KMS-11 (cell line): ENCODE measurements at regions not wholly inside any gene's neighbourhood (a gene's known extent, or its start where the extent isn't known, plus 50 kb on each side); places are given as distances from the start of the nearest gene placed in this dataset.

Experiments
- H2AFZ ChIP-seq: fragments of 200-600 bp; sonication (generic); 2 replicates; pipeline ENCODE4 v1.6.1; 2016; ENCODE audit warnings: antibody characterized with exemption, mixed run types, low read depth
- H3K27ac ChIP-seq: fragments of 200-600 bp; sonication (generic); 2 replicates; pipeline ENCODE4 v1.6.1; 2016; ENCODE audit warnings: mild to moderate bottlenecking, mixed run types
- H3K27me3 ChIP-seq: fragments of 200-600 bp; sonication (generic); 2 replicates; pipeline ENCODE4 v1.6.1; 2017; ENCODE audit warnings: mild to moderate bottlenecking, low read depth, mixed run types, moderate library complexity; ENCODE audit not compliant: insufficient read depth
- H3K36me3 ChIP-seq: fragments of 200-600 bp; sonication (generic); 2 replicates; pipeline ENCODE4 v1.6.1; 2017; ENCODE audit warnings: mild to moderate bottlenecking, mixed run types; ENCODE audit not compliant: insufficient read depth
- H3K4me1 ChIP-seq: fragments of 200-600 bp; sonication (generic); 2 replicates; pipeline ENCODE4 v1.6.1; 2016; ENCODE audit warnings: mild to moderate bottlenecking, low read depth, mixed run types; ENCODE audit not compliant: poor library complexity, severe bottlenecking
- H3K4me2 ChIP-seq: fragments of 200-600 bp; sonication (generic); 2 replicates; pipeline ENCODE4 v1.7.0; 2016; ENCODE audit warnings: mild to moderate bottlenecking, mixed run types
- H3K4me3 ChIP-seq: fragments of 200-600 bp; sonication (generic); IDR thresholded peaks from 2 replicates; pipeline ENCODE4 v1.6.1; 2017; ENCODE audit warnings: low read depth, low read length, mixed read lengths; ENCODE audit not compliant: insufficient read depth
- H3K79me2 ChIP-seq: fragments of 200-600 bp; sonication (generic); 2 replicates; pipeline ENCODE4 v1.6.1; 2016; ENCODE audit warnings: low read depth, mixed run types; ENCODE audit not compliant: insufficient read depth
- H3K9ac ChIP-seq: fragments of 200-600 bp; sonication (generic); 2 replicates; pipeline ENCODE4 v1.6.1; 2016; ENCODE audit warnings: mild to moderate bottlenecking, mixed run types
- H4K20me1 ChIP-seq: fragments of 200-600 bp; sonication (generic); 2 replicates; pipeline ENCODE4 v1.6.1; 2016; ENCODE audit warnings: mild to moderate bottlenecking, mixed run types; ENCODE audit not compliant: insufficient read depth
- CTCF ChIP-seq: fragments of 200-600 bp; sonication (generic); conservative IDR thresholded peaks from 2 replicates; pipeline ENCODE4 v1.6.1; 2017; ENCODE audit warnings: low read depth, mild to moderate bottlenecking, antibody characterized with exemption, low read length, moderate library complexity, mixed read lengths

GRCh38 chr9:28922891-28923290, 1349.6 kb upstream of the C9orf72 start:
- no peak for TF ChIP-seq CTCF
- no peak overlapping the region for H3K27ac ChIP-seq
- no peaks in the 10 kb centered on the region for H3K36me3 ChIP-seq
- H4K20me1 ChIP-seq = no peaks in the 10 kb centered on the region
- H3K79me2 ChIP-seq = no peaks in the 10 kb centered on the region
- H2AFZ ChIP-seq = no peak overlapping the region
- no peaks in the 10 kb centered on the region for H3K27me3 ChIP-seq
- no peak overlapping the region for H3K9ac ChIP-seq
- H3K4me1 ChIP-seq = no peaks in the 10 kb centered on the region
- no peak overlapping the region for H3K4me3 ChIP-seq
- H3K4me2 ChIP-seq = no peak overlapping the region

DNA sequence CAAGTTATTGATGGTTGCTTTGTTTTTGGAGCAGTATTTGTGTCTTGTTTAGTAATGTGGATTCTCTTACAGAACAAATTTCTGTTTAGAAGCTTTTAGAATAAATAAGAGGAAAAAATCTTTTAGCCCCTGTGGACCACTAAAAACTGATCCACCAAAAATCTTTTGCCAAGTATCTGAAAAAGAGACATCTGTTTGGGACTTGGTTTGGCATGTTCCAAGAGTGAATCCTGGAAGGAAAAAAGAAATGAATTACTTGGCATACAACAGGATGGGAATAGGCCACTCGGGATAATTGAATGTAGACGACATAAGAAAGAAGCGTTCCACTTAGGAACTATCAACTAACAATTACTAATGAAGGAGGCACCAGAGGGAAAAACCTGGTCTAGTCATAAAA, 1350.1 kb upstream of the C9orf72 start:
- no peaks in the 10 kb centered on the region for H3K79me2 ChIP-seq
- no peaks in the 10 kb centered on the region for H3K4me1 ChIP-seq
- no peak overlapping the region for H3K4me3 ChIP-seq
- no peaks in the 10 kb centered on the region for H4K20me1 ChIP-seq
- no peak overlapping the region for H3K27ac ChIP-seq
- H2AFZ ChIP-seq = no peak overlapping the region
- H3K36me3 ChIP-seq = no peaks in the 10 kb centered on the region
- H3K4me2 ChIP-seq = no peak overlapping the region
- H3K27me3 ChIP-seq = no peaks in the 10 kb centered on the region
- TF ChIP-seq CTCF = no peak
- no peak overlapping the region for H3K9ac ChIP-seq

GRCh38 chr9:28925157-28925556, 1351.9 kb upstream of the C9orf72 start:
- Histone ChIP-seq H3K27ac (no peak overlapping the region), H3K9ac (no peak overlapping the region), H3K4me2 (no peak overlapping the region), H3K4me1 (no peaks in the 10 kb centered on the region), H2AFZ (no peak overlapping the region), H3K27me3 (no peaks in the 10 kb centered on the region), H3K79me2 (no peaks in the 10 kb centered on the region), H4K20me1 (no peaks in the 10 kb centered on the region), H3K36me3 (no peaks in the 10 kb centered on the region), H3K4me3 (no peak overlapping the region)
- TF ChIP-seq CTCF = no peak

DNA sequence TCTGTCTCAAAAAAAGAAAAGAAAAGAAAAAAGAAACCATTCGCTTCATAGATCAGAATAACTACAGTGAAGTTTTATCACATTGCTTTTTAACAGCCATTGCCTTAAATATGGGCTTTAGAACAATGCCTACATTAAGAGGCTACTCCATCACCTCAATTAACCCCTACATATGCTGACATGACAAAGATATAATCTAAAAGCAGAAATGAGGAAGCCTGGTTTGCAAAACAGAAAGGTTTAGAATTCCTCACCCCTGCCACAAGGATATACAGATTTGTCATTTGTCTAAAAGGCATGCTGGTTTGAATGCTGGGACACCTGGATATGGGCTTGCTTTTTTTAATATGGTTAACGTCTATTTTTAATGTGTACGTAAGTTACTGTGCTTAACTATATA, 1353.0 kb upstream of the C9orf72 start:
- Histone ChIP-seq H3K79me2 (no peaks in the 10 kb centered on the region), H2AFZ (no peak overlapping the region), H3K4me1 (no peaks in the 10 kb centered on the region), H3K36me3 (no peaks in the 10 kb centered on the region), H3K27me3 (no peaks in the 10 kb centered on the region), H3K4me3 (no peak overlapping the region), H3K9ac (no peak overlapping the region), H4K20me1 (no peaks in the 10 kb centered on the region), H3K27ac (no peak overlapping the region), H3K4me2 (no peak overlapping the region)
- TF ChIP-seq CTCF = no peak

- H3K4me1 ChIP-seq = no peaks in the 10 kb centered on the region
- no peaks in the 10 kb centered on the region for H3K27me3 ChIP-seq
- no peaks in the 10 kb centered on the region for H3K36me3 ChIP-seq
- H3K79me2 ChIP-seq = no peaks in the 10 kb centered on the region
- H3K4me2 ChIP-seq = no peak overlapping the region
- TF ChIP-seq CTCF = no peak
- H3K4me3 ChIP-seq = no peak overlapping the region
- no peak overlapping the region for H2AFZ ChIP-seq
- no peak overlapping the region for H3K27ac ChIP-seq
- no peaks in the 10 kb centered on the region for H4K20me1 ChIP-seq
- H3K9ac ChIP-seq = no peak overlapping the region
Measured at GRCh38 chr9:28927691-28928090, 1354.4 kb upstream of the C9orf72 start.
